AG20443 (cell line): ENCODE measurements at regions not wholly inside any gene's neighbourhood (a gene's known extent, or its start where the extent isn't known, plus 50 kb on each side); places are given as distances from the start of the nearest gene placed in this dataset.
"Not testable (repeated sequence)": the region's sequence is repeated elsewhere in the genome, so short reads cannot be mapped to it uniquely, and the experiment has no call there.

ENCODE experiments used
- DNase-seq: peaks from one replicate; pipeline ENCODE4 v3.0.0; 2012; ENCODE audit warnings: low spot score, mixed read lengths

- DNase-seq, result no peak
Observed at GRCh38 chr20:43364001-43364400, 93.7 kb upstream of the SRSF6 start.

DNA sequence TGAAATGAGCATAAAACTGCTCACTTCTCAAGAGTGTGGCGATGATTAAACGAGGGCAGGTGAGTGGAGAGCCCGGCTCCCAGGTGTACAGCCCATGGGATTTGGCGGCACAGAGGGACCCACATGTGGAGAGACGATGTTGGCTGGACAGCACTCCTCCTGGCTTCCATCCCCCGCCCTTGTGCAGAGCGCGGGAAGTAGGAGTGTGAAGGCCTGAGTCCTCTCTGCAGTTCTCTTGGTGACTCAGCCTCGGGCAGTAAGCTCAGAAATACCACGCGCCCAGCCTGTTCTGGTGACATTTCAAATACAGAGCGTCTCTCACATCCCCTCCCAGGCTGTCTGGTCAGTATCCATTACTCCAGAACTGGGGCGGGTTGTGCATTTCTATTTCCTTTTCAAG lies 94.2 kb upstream of the SRSF6 start:
- DNase-seq, result peak; percentile 23

GRCh38 chr20:43361526-43361925 lies 96.2 kb upstream of the SRSF6 start:
- DNase-seq, result no peak

- no peak for DNase-seq
Observed at GRCh38 chr20:43360016-43360415, 97.7 kb upstream of the SRSF6 start.

DNA sequence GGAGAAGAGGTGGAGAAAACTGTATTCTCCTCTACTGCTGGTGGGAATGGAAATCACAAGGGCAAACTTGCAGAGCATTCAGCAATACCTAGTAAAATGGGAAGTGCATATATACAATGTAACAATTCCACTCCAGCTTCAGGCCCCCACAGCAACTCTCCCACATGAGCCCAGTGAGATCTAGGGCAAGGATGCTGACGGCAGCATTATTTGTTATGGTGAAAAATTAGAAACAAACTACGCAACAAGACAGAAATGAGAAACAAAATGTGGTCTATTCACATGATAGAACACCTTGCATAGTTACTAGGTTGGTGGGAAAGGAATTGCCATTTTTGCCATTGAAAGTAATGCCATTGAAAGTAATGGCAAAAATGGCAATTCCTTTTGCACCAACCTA lies 98.9 kb upstream of the SRSF6 start:
- DNase-seq, result no peak

GRCh38 chr20:43357352-43357751 lies 100.3 kb upstream of the SRSF6 start:
- DNase-seq, result no peak

GRCh38 chr20:43355610-43356009 lies 102.1 kb upstream of the SRSF6 start:
- DNase-seq, result no peak

DNA sequence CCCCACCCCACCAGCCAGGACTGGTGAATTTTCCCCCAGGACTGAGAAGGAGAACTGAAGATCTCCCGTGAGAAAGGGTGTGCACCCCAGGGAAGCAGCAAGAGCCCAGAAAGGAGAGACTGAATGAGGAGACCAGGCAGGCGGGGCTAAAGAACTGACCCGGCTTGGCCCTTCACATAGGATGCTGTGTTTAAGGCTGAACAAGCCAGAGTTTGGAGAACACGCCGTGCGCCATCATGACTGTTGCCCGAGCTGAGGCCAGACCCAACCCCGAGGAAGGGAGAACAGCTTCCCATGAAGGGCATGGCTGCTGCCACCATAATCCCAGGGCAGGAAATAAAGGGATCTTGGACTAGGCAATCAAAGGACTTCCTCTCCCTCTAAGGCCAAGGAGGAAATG lies 104.7 kb upstream of the SRSF6 start:
- no peak for DNase-seq

DNA sequence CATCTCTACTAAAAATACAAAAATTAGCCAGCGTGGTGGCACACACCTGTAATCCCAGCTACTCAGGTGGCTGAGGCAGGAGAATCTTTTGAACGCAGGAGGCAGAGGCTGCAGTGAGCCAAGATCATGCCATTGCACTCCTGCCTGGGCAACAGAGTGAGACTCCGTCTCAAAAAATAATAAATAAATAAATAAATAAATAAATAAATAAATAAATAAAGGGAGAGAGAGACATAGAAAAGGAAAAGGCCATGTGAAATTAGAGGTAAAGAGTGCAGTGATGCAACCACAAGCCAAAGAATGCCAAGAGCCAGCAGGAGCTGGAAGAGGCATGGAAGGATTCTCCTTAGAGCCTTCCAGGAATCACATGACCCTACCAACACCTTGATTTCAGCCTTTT lies 107.0 kb upstream of the SRSF6 start:
- DNase-seq, result not testable (repeated sequence)

DNA sequence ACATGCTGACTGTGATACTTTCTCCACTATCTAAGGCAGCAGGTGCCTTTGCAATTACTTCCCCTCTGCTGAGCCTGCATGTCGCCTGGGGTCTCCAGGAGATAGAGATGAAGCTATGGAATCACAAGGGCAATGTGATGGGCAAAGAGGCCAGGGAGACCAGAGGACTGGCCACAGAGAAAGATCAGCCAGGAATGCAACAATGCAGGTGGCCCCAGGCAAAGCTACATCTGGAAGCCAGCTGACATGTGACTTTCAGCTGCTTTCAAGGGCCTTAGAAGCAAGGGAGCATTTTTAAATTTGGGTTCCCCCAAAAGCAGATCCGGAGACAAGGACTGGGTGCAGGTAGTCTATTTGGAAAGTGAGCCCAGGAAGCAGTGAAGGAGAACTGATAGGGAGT lies 107.9 kb upstream of the SRSF6 start:
- DNase-seq, result no peak

GRCh38 chr20:43347839-43348238 lies 109.9 kb upstream of the SRSF6 start:
- DNase-seq, result not testable (repeated sequence)

- DNase-seq, result no peak
Observed at GRCh38 chr20:43345676-43346075, 112.0 kb upstream of the SRSF6 start.

- peak; percentile 12 for DNase-seq
Observed at GRCh38 chr20:43341511-43341910, 116.2 kb upstream of the SRSF6 start.

DNA sequence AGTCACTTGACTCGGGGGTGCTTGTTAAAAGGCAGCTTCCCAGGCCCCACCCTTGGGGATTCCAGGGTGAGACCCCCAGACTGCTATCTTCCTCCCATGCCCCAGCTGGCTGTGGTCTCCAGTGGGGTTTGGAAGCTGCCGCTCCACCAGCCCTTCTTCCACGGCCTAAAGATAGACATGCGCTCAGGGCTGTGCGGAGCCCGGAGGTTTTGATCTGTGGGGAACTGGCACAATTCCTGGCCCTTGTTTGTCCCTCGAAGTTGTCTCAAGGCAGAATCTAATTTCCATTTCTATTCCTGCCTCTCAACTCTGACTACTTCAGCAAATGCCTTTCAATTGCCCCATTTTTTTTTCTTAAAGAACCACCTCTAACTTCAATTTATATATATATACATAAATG lies 120.7 kb upstream of the SRSF6 start:
- DNase-seq, result no peak

GRCh38 chr20:43334080-43334479 lies 123.6 kb upstream of the SRSF6 start:
- no peak for DNase-seq

- DNase-seq, result peak; percentile 40
Observed at GRCh38 chr20:43331906-43332305, 125.8 kb upstream of the SRSF6 start.

DNA sequence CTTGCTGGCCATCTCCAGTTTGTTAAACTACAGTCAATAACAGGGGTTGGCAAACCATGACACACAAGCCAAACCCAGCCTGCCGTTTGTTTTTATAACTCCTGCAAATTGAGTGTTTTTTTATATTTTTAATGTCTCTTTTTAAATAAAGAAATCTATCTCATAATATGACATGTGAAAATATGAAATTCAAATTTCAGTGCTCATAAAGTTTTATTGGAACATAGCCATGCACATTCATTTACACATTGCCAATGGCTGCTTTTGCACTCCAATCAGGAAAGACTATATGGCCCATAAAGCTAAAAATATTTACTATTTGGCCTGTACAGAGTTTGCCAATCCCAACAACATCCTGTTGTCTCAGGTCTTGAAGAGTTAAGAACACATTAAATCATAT lies 129.0 kb upstream of the SRSF6 start:
- DNase-seq, result no peak

DNA sequence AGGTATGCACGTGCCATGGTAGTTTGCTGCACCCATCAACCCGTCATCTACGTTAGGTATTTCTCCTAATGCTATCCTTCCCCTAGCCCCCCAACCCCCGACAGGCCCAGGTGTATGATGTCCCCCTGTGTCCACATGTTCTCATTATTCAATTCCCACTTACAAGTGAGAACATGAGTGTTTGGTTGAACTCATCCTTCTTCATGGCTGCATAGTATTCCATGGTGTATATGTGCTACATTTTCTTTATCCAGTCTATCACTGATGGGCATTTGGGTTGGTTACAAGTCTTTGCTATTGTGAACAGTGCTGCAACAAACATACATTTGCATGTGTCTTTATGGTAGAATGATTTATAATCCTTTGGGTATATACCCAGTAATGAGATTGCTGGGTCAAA lies 130.5 kb upstream of the SRSF6 start:
- not testable (repeated sequence) for DNase-seq

GRCh38 chr20:43325926-43326325 lies 131.8 kb upstream of the SRSF6 start:
- DNase-seq, result no peak

GRCh38 chr20:43323592-43323991 lies 133.9 kb upstream of the PTPRT start:
- DNase-seq, result no peak

DNA sequence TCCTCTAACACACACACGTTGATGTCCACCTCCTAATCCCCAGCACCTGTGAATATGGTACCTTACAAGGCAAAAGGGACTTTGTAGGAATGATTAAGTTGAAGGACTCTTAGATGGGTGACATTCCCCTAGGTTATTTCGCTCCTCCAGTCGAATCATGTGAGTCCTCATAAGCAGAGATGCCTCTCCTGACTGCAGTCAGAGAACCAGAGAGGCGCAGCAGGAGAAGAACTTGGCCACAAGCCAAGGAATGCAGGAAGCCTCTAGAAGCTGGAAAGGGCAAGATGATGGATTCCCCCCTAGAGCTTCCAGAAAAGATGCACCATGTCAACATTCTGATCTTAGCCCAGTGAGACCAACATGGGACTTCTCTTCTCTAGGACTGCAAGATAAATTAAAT lies 133.1 kb upstream of the PTPRT start:
- no peak for DNase-seq

GRCh38 chr20:43320536-43320935 lies 130.8 kb upstream of the PTPRT start:
- no peak for DNase-seq

DNA sequence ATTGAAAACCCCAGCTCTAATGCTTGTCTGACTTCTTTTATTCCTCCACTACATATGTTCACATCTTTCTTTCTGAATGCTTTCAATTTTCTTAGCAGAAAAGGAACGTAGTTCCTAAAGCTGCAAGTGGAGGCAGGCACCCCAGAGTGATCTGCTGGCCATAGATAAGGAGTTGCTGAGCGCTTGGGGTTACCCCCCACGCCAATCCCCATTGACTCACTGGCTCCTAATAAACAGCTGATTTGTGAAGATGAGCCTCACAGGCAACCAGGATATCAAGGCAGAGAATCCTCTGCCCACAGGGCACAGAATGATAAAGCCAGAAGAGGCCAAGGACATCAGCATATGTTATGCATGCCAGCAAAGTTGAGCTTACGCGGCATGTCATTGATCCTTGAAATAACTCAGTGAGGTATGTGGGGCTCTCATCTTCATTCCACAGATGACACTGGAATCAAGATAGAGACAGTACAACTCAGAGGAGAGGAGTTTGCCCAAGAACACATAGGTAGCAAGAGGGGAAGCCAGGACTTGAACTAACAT lies 129.1 kb upstream of the PTPRT start:
- no peak for DNase-seq

DNA sequence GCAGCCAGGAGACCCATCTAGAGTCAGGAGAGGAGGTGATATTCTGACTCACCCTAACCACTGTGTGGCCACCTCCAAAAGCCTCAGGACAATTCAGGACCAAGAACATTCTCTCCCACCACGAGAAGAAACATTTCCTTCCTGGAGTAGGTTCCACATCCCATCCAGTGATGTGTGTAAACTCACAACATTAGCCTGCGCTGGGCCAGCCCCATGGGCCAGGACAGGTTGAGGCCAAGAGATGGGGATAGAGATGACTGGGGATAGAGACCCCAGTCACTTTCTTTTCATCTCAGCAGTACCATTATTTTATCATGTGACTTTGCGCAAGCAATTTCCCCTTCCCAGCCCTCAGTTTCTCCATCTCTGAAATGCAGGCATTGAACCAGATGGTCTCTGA lies 126.6 kb upstream of the PTPRT start:
- no peak for DNase-seq

- no peak for DNase-seq
Observed at GRCh38 chr20:43309266-43309665, 119.6 kb upstream of the PTPRT start.
